HG02885 (cell line): ENCODE measurements at regions not wholly inside any gene's neighbourhood (a gene's known extent, or its start where the extent isn't known, plus 50 kb on each side); places are given as distances from the start of the nearest gene placed in this dataset.

Experiments
- ATAC-seq: cut with Tn5 transposase; IDR thresholded peaks from one replicate; pipeline ENCODE4 v1.9.1; 2021; ENCODE audit warnings: mild to moderate bottlenecking; ENCODE audit not compliant: unreplicated experiment, poor library complexity

GRCh38 chr12:60114169-60114568, 518.3 kb downstream of the SLC16A7 start:
- no peak for ATAC-seq

- ATAC-seq, result no peak
These were observed 523.5 kb downstream of the SLC16A7 start for GRCh38 chr12:60119327-60119726.

GRCh38 chr12:60120199-60120598, 524.4 kb downstream of the SLC16A7 start:
- ATAC-seq, result no peak

GRCh38 chr12:60123557-60123956, 527.7 kb downstream of the SLC16A7 start:
- ATAC-seq, result no peak

- ATAC-seq, result no peak
These were observed 541.7 kb downstream of the SLC16A7 start for GRCh38 chr12:60137513-60137912.

GRCh38 chr12:60138526-60138925, 542.7 kb downstream of the SLC16A7 start:
- no peak for ATAC-seq

GRCh38 chr12:60144395-60144794, 548.6 kb downstream of the SLC16A7 start:
- no peak for ATAC-seq

GRCh38 chr12:60148109-60148508, 552.3 kb downstream of the SLC16A7 start:
- no peak for ATAC-seq

- ATAC-seq, result no peak
These were observed 553.0 kb downstream of the SLC16A7 start for GRCh38 chr12:60148831-60149230.

GRCh38 chr12:60152756-60153155, 556.9 kb downstream of the SLC16A7 start:
- ATAC-seq, result no peak

- no peak for ATAC-seq
These were observed 563.9 kb downstream of the SLC16A7 start for GRCh38 chr12:60159761-60160160.

GRCh38 chr12:60162988-60163720, 567.3 kb downstream of the SLC16A7 start:
- no peak for ATAC-seq

- ATAC-seq, result no peak
These were observed 570.0 kb downstream of the SLC16A7 start for GRCh38 chr12:60165781-60166180.

GRCh38 chr12:60168441-60168840, 572.6 kb downstream of the SLC16A7 start:
- ATAC-seq, result no peak

- no peak for ATAC-seq
These were observed 574.1 kb downstream of the SLC16A7 start for GRCh38 chr12:60169904-60170303.

GRCh38 chr12:60172266-60173211, 576.7 kb downstream of the SLC16A7 start:
- no peak for ATAC-seq

- ATAC-seq, result no peak
These were observed 577.7 kb downstream of the SLC16A7 start for GRCh38 chr12:60173224-60174170.

- ATAC-seq, result no peak
These were observed 578.6 kb downstream of the SLC16A7 start for GRCh38 chr12:60174476-60174875.

- ATAC-seq, result no peak
These were observed 579.1 kb downstream of the SLC16A7 start for GRCh38 chr12:60174941-60175340.

- no peak for ATAC-seq
These were observed 581.1 kb downstream of the SLC16A7 start for GRCh38 chr12:60176891-60177290.
